ENCODE measurements at regions not wholly inside any gene's neighbourhood (a gene's known extent, or its start where the extent isn't known, plus 50 kb on each side); places are given as distances from the start of the nearest gene placed in this dataset.

GRCh38 chrX:7372825-7373525, 225.0 kb upstream of the PUDP start:
- TF ChIP-seq CTCF (conservative IDR thresholded peaks at IDR 0.05 in 1 of 2, IDR thresholded peaks at IDR 0.05 in 1 of 2; ENCODE audit: low read depth in 1 of 2, low read length in 2 of 2) = no peak
- TF ChIP-seq EZH2 (IDR thresholded peaks at IDR 0.05; ENCODE audit: low read length, missing control alignments) = no peak

All from fibroblast of lung (primary cell).